Effector CD4-positive, alpha-beta T cell (primary cell): ENCODE measurements at regions not wholly inside any gene's neighbourhood (a gene's known extent, or its start where the extent isn't known, plus 50 kb on each side); places are given as distances from the start of the nearest gene placed in this dataset.

Experiments
- DNase-seq: peaks from one replicate; pipeline ENCODE4 v3.0.0-alpha.2; 2020

- DNase-seq: no peak
Measured at GRCh38 chr12:90301561-90302133, 593.0 kb upstream of the ATP2B1 start.

GRCh38 chr12:90301095-90301494, 592.5 kb upstream of the ATP2B1 start:
- no peak for DNase-seq

GRCh38 chr12:90299666-90300065, 591.0 kb upstream of the ATP2B1 start:
- DNase-seq: no peak

GRCh38 chr12:90299121-90299520, 590.5 kb upstream of the ATP2B1 start:
- DNase-seq: no peak

- DNase-seq: no peak
Measured at GRCh38 chr12:90298289-90298948, 589.8 kb upstream of the ATP2B1 start.

- no peak for DNase-seq
Measured at GRCh38 chr12:90295858-90296257, 587.2 kb upstream of the ATP2B1 start.

GRCh38 chr12:90292183-90292582, 583.5 kb upstream of the ATP2B1 start:
- DNase-seq: no peak

- no peak for DNase-seq
Measured at GRCh38 chr12:90290980-90291975, 582.6 kb upstream of the ATP2B1 start.

GRCh38 chr12:90287585-90287984, 578.9 kb upstream of the ATP2B1 start:
- DNase-seq: no peak

- no peak for DNase-seq
Measured at GRCh38 chr12:90281154-90281868, 572.7 kb upstream of the ATP2B1 start.

- DNase-seq: no peak
Measured at GRCh38 chr12:90280564-90281058, 572.0 kb upstream of the ATP2B1 start.

GRCh38 chr12:90280033-90280432, 571.4 kb upstream of the ATP2B1 start:
- DNase-seq: no peak

GRCh38 chr12:90275088-90275487, 566.5 kb upstream of the ATP2B1 start:
- no peak for DNase-seq

- DNase-seq: no peak
Measured at GRCh38 chr12:90274407-90274806, 565.8 kb upstream of the ATP2B1 start.

GRCh38 chr12:90268574-90268973, 559.9 kb upstream of the ATP2B1 start:
- no peak for DNase-seq

- no peak for DNase-seq
Measured at GRCh38 chr12:90262251-90262650, 553.6 kb upstream of the ATP2B1 start.

GRCh38 chr12:90261283-90261682, 552.6 kb upstream of the ATP2B1 start:
- DNase-seq: no peak

GRCh38 chr12:90260136-90260535, 551.5 kb upstream of the ATP2B1 start:
- DNase-seq: no peak

GRCh38 chr12:90257927-90258624, 549.4 kb upstream of the ATP2B1 start:
- no peak for DNase-seq

- no peak for DNase-seq
Measured at GRCh38 chr12:90254796-90255195, 546.2 kb upstream of the ATP2B1 start.

- DNase-seq: peak; percentile 2
Measured at GRCh38 chr12:90253674-90254181, 545.1 kb upstream of the ATP2B1 start.

GRCh38 chr12:90253136-90253535, 544.5 kb upstream of the ATP2B1 start:
- DNase-seq: no peak
